ENCODE measurements at regions not wholly inside any gene's neighbourhood (a gene's known extent, or its start where the extent isn't known, plus 50 kb on each side); places are given as distances from the start of the nearest gene placed in this dataset.

- H3K4me3 ChIP-seq, result no peak overlapping the region
- 89 to 90% methylated on average over 4 of the region's 4 CpGs for WGBS, 2 donors
- no peak for TF ChIP-seq CTCF (IDR thresholded peaks at IDR 0.05; ENCODE audit: control extremely low read depth, extremely low read depth)
Measured at GRCh38 chr4:187333151-187333550, 609.5 kb upstream of the FAT1 start.

GRCh38 chr4:187335339-187335738, 611.7 kb upstream of the FAT1 start:
- Histone ChIP-seq H3K4me1 (ENCODE audit: control insufficient read depth in 5 of 5, insufficient read depth in 5 of 5, low read length in 5 of 5) (peaks cover 0 to 7% (median 0%) of the 10 kb centered on the region in 5 donors), H3K4me3 (no peak overlapping the region), H3K9me3 (ENCODE audit: control insufficient read depth in 4 of 4, insufficient read depth in 3 of 4, low read length in 3 of 4) (no peaks in the 10 kb centered on the region), H3K27ac (ENCODE audit: low read depth in 1 of 2, low read length in 1 of 2) (no peak overlapping the region), H3K9ac (ENCODE audit: insufficient read depth in 1 of 2, low read length in 2 of 2) (no peak overlapping the region), H3K27me3 (ENCODE audit: control insufficient read depth in 3 of 3, insufficient read depth in 3 of 3, low read length in 2 of 3) (no peaks in the 10 kb centered on the region), H3K36me3 (ENCODE audit: control insufficient read depth in 4 of 4, insufficient read depth in 4 of 4, low read length in 4 of 4) (no peaks in the 10 kb centered on the region)
- DNase-seq (no peak), ATAC-seq (ENCODE audit: insufficient read depth, low FRiP score) (no peak)
- no peak for TF ChIP-seq CTCF (IDR thresholded peaks at IDR 0.05; ENCODE audit: control extremely low read depth, extremely low read depth)
- WGBS, 2 donors, result 93% methylated on average over 13 of the region's 13 CpGs

More at GRCh38 chr4:187333151-187333550, 609.5 kb upstream of the FAT1 start:
- Histone ChIP-seq H3K9me3 (ENCODE audit: control insufficient read depth in 4 of 4, insufficient read depth in 3 of 4, low read length in 3 of 4) (no peaks in the 10 kb centered on the region), H3K27me3 (ENCODE audit: control insufficient read depth in 3 of 3, insufficient read depth in 3 of 3, low read length in 2 of 3) (no peaks in the 10 kb centered on the region), H3K36me3 (ENCODE audit: control insufficient read depth in 4 of 4, insufficient read depth in 4 of 4, low read length in 4 of 4) (no peaks in the 10 kb centered on the region), H3K9ac (ENCODE audit: insufficient read depth in 1 of 2, low read length in 2 of 2) (no peak overlapping the region), H3K4me1 (ENCODE audit: control insufficient read depth in 5 of 5, insufficient read depth in 5 of 5, low read length in 5 of 5) (peaks cover 0 to 7% (median 0%) of the 10 kb centered on the region in 5 donors), H3K27ac (ENCODE audit: low read depth in 1 of 2, low read length in 1 of 2) (no peak overlapping the region)
- DNase-seq, result no peak
- no peak for ATAC-seq (ENCODE audit: insufficient read depth, low FRiP score)

- Histone ChIP-seq H3K27ac (ENCODE audit: low read depth in 1 of 2, low read length in 1 of 2) (no peak overlapping the region), H3K9me3 (ENCODE audit: control insufficient read depth in 4 of 4, insufficient read depth in 3 of 4, low read length in 3 of 4) (no peaks in the 10 kb centered on the region), H3K4me1 (ENCODE audit: control insufficient read depth in 5 of 5, insufficient read depth in 5 of 5, low read length in 5 of 5) (no peaks in the 10 kb centered on the region), H3K36me3 (ENCODE audit: control insufficient read depth in 4 of 4, insufficient read depth in 4 of 4, low read length in 4 of 4) (no peaks in the 10 kb centered on the region), H3K4me3 (no peak overlapping the region), H3K9ac (ENCODE audit: insufficient read depth in 1 of 2, low read length in 2 of 2) (no peak overlapping the region), H3K27me3 (ENCODE audit: control insufficient read depth in 3 of 3, insufficient read depth in 3 of 3, low read length in 2 of 3) (no peaks in the 10 kb centered on the region)
- ATAC-seq (ENCODE audit: insufficient read depth, low FRiP score) (no peak), DNase-seq (peak in 1 of 3 donors; percentile 19)
- WGBS, 2 donors, result 43 to 77% methylated on average over 3 of the region's 3 CpGs
- no peak for TF ChIP-seq CTCF (IDR thresholded peaks at IDR 0.05; ENCODE audit: control extremely low read depth, extremely low read depth)
Measured at GRCh38 chr4:187354740-187355139, 631.1 kb upstream of the FAT1 start.

- no peak for TF ChIP-seq CTCF (IDR thresholded peaks at IDR 0.05; ENCODE audit: control extremely low read depth, extremely low read depth)
- peak in 2 of 3 donors; percentile 26 to 57 for DNase-seq
- peak; percentile 46 for ATAC-seq (ENCODE audit: insufficient read depth, low FRiP score)
Measured at GRCh38 chr4:187357045-187357643, 633.5 kb upstream of the FAT1 start.

More at GRCh38 chr4:187357045-187357643, 633.5 kb upstream of the FAT1 start:
- Histone ChIP-seq H3K4me3 (no peak overlapping the region), H3K9me3 (ENCODE audit: control insufficient read depth in 4 of 4, insufficient read depth in 3 of 4, low read length in 3 of 4) (no peaks in the 10 kb centered on the region), H3K4me1 (ENCODE audit: control insufficient read depth in 5 of 5, insufficient read depth in 5 of 5, low read length in 5 of 5) (no peaks in the 10 kb centered on the region), H3K9ac (ENCODE audit: insufficient read depth in 1 of 2, low read length in 2 of 2) (no peak overlapping the region), H3K36me3 (ENCODE audit: control insufficient read depth in 4 of 4, insufficient read depth in 4 of 4, low read length in 4 of 4) (no peaks in the 10 kb centered on the region), H3K27ac (ENCODE audit: low read depth in 1 of 2, low read length in 1 of 2) (no peak overlapping the region), H3K27me3 (ENCODE audit: control insufficient read depth in 3 of 3, insufficient read depth in 3 of 3, low read length in 2 of 3) (no peaks in the 10 kb centered on the region)
- 73 to 74% methylated on average over 1 of the region's 1 CpG for WGBS, 2 donors
